22Rv1 (cell line): ENCODE measurements at regions not wholly inside any gene's neighbourhood (a gene's known extent, or its start where the extent isn't known, plus 50 kb on each side); places are given as distances from the start of the nearest gene placed in this dataset.

ENCODE experiments used
- ZFX ChIP-seq: fragments of 450-650 bp; IDR thresholded peaks from 2 replicates; pipeline ENCODE4 v1.6.1; 2017; ENCODE audit warnings: antibody characterized with exemption, borderline replicate concordance
- TF ChIP-seq, protein P1 (sequence below): fragments of 450-650 bp; IDR thresholded peaks from 2 replicates; pipeline ENCODE4 v1.5.1; 2017; ENCODE audit warnings: mild to moderate bottlenecking

DNA sequence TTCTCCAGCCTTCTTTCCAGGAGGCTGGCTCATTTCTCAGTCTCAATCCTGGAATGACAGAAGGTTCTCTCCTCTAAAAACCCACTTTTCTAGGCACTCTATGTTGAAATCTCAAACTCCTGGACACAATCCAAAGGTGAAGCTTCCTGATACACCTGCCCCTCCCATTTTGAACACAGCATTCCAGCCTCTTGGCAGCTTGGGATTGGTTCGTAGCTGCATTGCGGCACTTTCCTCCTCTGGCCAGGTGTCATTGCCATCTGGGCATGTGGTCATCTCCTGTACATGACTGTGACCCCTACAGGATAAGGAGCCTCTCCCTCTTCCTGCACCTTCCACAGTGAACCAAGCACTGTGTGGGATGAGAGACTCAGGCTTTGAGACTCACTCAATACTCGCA is 230.2 kb upstream of the B3GAT1 start:
- TF ChIP-seq, protein P1, sequence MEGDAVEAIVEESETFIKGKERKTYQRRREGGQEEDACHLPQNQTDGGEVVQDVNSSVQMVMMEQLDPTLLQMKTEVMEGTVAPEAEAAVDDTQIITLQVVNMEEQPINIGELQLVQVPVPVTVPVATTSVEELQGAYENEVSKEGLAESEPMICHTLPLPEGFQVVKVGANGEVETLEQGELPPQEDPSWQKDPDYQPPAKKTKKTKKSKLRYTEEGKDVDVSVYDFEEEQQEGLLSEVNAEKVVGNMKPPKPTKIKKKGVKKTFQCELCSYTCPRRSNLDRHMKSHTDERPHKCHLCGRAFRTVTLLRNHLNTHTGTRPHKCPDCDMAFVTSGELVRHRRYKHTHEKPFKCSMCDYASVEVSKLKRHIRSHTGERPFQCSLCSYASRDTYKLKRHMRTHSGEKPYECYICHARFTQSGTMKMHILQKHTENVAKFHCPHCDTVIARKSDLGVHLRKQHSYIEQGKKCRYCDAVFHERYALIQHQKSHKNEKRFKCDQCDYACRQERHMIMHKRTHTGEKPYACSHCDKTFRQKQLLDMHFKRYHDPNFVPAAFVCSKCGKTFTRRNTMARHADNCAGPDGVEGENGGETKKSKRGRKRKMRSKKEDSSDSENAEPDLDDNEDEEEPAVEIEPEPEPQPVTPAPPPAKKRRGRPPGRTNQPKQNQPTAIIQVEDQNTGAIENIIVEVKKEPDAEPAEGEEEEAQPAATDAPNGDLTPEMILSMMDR: no peak
- no peak for TF ChIP-seq ZFX
